ENCODE measurements at regions not wholly inside any gene's neighbourhood (a gene's known extent, or its start where the extent isn't known, plus 50 kb on each side); places are given as distances from the start of the nearest gene placed in this dataset.
"Not testable (repeated sequence)": the region's sequence is repeated elsewhere in the genome, so short reads cannot be mapped to it uniquely, and the experiment has no call there.

- H3K27me3 ChIP-seq (ENCODE audit: insufficient read depth, low read length, poor library complexity, severe bottlenecking), result no peaks in the 10 kb centered on the region
- no peak for TF ChIP-seq CTCF (conservative IDR thresholded peaks at IDR 0.05; ENCODE audit: low read length)
- no peak for TF ChIP-seq EZH2phosphoT487 (IDR thresholded peaks at IDR 0.05; ENCODE audit: borderline replicate concordance)
- H3K79me2 ChIP-seq (ENCODE audit: insufficient read depth, low read length), result no peaks in the 10 kb centered on the region
- no peak overlapping the region for H3K4me2 ChIP-seq (ENCODE audit: low read depth, low read length, poor library complexity, severe bottlenecking)
- H3K4me3 ChIP-seq (ENCODE audit: low read length, poor library complexity, severe bottlenecking), result no peak overlapping the region
- no peaks in the 10 kb centered on the region for H3K36me3 ChIP-seq (ENCODE audit: insufficient read depth, low read length)
- H3K9me3 ChIP-seq (ENCODE audit: insufficient read depth, low read depth, low read length), result peaks cover 6% of the 10 kb centered on the region; the same call in 1 of the 2 replicates
- no peaks in the 10 kb centered on the region for H4K20me1 ChIP-seq (ENCODE audit: insufficient read depth, low read length, poor library complexity, severe bottlenecking)
- H3K9ac ChIP-seq (ENCODE audit: low read depth, low read length, poor library complexity, severe bottlenecking), result no peak overlapping the region
- no peaks in the 10 kb centered on the region for H3F3A ChIP-seq (ENCODE audit: low read depth)
- no peak overlapping the region for H2AFZ ChIP-seq (ENCODE audit: low read length)
- no peaks in the 10 kb centered on the region for H3K4me1 ChIP-seq (ENCODE audit: insufficient read depth, low read length, poor library complexity, severe bottlenecking)
- no peaks in the 10 kb centered on the region for H3K9me2 ChIP-seq (replicated peaks; ENCODE audit: low read depth, low read length)
Measured at GRCh38 chr18:4528405-4528804, 73.3 kb upstream of the DLGAP1 start.

GRCh38 chr18:4527826-4528225 is 72.7 kb upstream of the DLGAP1 start:
- H3K4me2 ChIP-seq (ENCODE audit: low read depth, low read length, poor library complexity, severe bottlenecking); H3K9me3 ChIP-seq (ENCODE audit: insufficient read depth, low read depth, low read length); H3K9me2 ChIP-seq (replicated peaks; ENCODE audit: low read depth, low read length); H3K9ac ChIP-seq (ENCODE audit: low read depth, low read length, poor library complexity, severe bottlenecking); H3K79me2 ChIP-seq (ENCODE audit: insufficient read depth, low read length); H3K4me3 ChIP-seq (ENCODE audit: low read length, poor library complexity, severe bottlenecking); H3F3A ChIP-seq (ENCODE audit: low read depth); H3K27me3 ChIP-seq (ENCODE audit: insufficient read depth, low read length, poor library complexity, severe bottlenecking); H2AFZ ChIP-seq (ENCODE audit: low read length); H3K4me1 ChIP-seq (ENCODE audit: insufficient read depth, low read length, poor library complexity, severe bottlenecking); H4K20me1 ChIP-seq (ENCODE audit: insufficient read depth, low read length, poor library complexity, severe bottlenecking); H3K36me3 ChIP-seq (ENCODE audit: insufficient read depth, low read length): not testable (repeated sequence)

- 0 out of 2 replicates have a peak, but pooled peaks cover 3% of the 10 kb centered on the region for H3K9me3 ChIP-seq (ENCODE audit: insufficient read depth, low read depth, low read length)
- no peaks in the 10 kb centered on the region for H3K9me2 ChIP-seq (replicated peaks; ENCODE audit: low read depth, low read length)
- no peaks in the 10 kb centered on the region for H3K79me2 ChIP-seq (ENCODE audit: insufficient read depth, low read length)
- H3F3A ChIP-seq (ENCODE audit: low read depth), result no peaks in the 10 kb centered on the region
- H3K4me2 ChIP-seq (ENCODE audit: low read depth, low read length, poor library complexity, severe bottlenecking), result no peak overlapping the region
- no peaks in the 10 kb centered on the region for H3K4me1 ChIP-seq (ENCODE audit: insufficient read depth, low read length, poor library complexity, severe bottlenecking)
- H2AFZ ChIP-seq (ENCODE audit: low read length), result no peak overlapping the region
- no peaks in the 10 kb centered on the region for H3K36me3 ChIP-seq (ENCODE audit: insufficient read depth, low read length)
- H3K4me3 ChIP-seq (ENCODE audit: low read length, poor library complexity, severe bottlenecking), result no peak overlapping the region
- TF ChIP-seq CTCF (conservative IDR thresholded peaks at IDR 0.05; ENCODE audit: low read length), result no peak
- TF ChIP-seq EZH2phosphoT487 (IDR thresholded peaks at IDR 0.05; ENCODE audit: borderline replicate concordance), result no peak
- no peaks in the 10 kb centered on the region for H4K20me1 ChIP-seq (ENCODE audit: insufficient read depth, low read length, poor library complexity, severe bottlenecking)
- no peaks in the 10 kb centered on the region for H3K27me3 ChIP-seq (ENCODE audit: insufficient read depth, low read length, poor library complexity, severe bottlenecking)
- H3K9ac ChIP-seq (ENCODE audit: low read depth, low read length, poor library complexity, severe bottlenecking), result no peak overlapping the region
Measured at GRCh38 chr18:4524096-4524495, 69.0 kb upstream of the DLGAP1 start.

- Histone ChIP-seq H3K27me3 (ENCODE audit: insufficient read depth, low read length, poor library complexity, severe bottlenecking) (no peaks in the 10 kb centered on the region), H4K20me1 (ENCODE audit: insufficient read depth, low read length, poor library complexity, severe bottlenecking) (no peaks in the 10 kb centered on the region), H3K36me3 (ENCODE audit: insufficient read depth, low read length) (no peaks in the 10 kb centered on the region), H3K4me1 (ENCODE audit: insufficient read depth, low read length, poor library complexity, severe bottlenecking) (no peaks in the 10 kb centered on the region), H3K9me3 (ENCODE audit: insufficient read depth, low read depth, low read length) (no peaks in the 10 kb centered on the region; the same call in 1 of the 2 replicates), H3F3A (ENCODE audit: low read depth) (no peaks in the 10 kb centered on the region), H3K9ac (ENCODE audit: low read depth, low read length, poor library complexity, severe bottlenecking) (no peak overlapping the region), H3K4me3 (ENCODE audit: low read length, poor library complexity, severe bottlenecking) (no peak overlapping the region), H3K79me2 (ENCODE audit: insufficient read depth, low read length) (no peaks in the 10 kb centered on the region), H3K4me2 (ENCODE audit: low read depth, low read length, poor library complexity, severe bottlenecking) (no peak overlapping the region), H2AFZ (ENCODE audit: low read length) (no peak overlapping the region), H3K9me2 (replicated peaks; ENCODE audit: low read depth, low read length) (no peaks in the 10 kb centered on the region)
- TF ChIP-seq CTCF (conservative IDR thresholded peaks at IDR 0.05; ENCODE audit: low read length) (no peak), EZH2phosphoT487 (IDR thresholded peaks at IDR 0.05; ENCODE audit: borderline replicate concordance) (no peak)
Measured at GRCh38 chr18:4511166-4511565, 56.1 kb upstream of the DLGAP1 start.
